GM20000 (cell line): ENCODE measurements at regions not wholly inside any gene's neighbourhood (a gene's known extent, or its start where the extent isn't known, plus 50 kb on each side); places are given as distances from the start of the nearest gene placed in this dataset.

Experiments used
- DNase-seq: peaks from one replicate; pipeline ENCODE4 v3.0.0; 2012; ENCODE audit warnings: low spot score
- CTCF ChIP-seq: IDR thresholded peaks from 2 replicates; pipeline ENCODE4 v1.5.1; 2012; ENCODE audit warnings: mild to moderate bottlenecking, control low read depth; ENCODE audit errors: extremely low read depth, missing control alignments

- no peak for TF ChIP-seq CTCF
- no peak for DNase-seq
These were observed 100.7 kb upstream of the ID2 start for GRCh38 chr2:8581234-8581561.

- TF ChIP-seq CTCF: no peak
- no peak for DNase-seq
These were observed 100.2 kb upstream of the ID2 start for GRCh38 chr2:8581601-8582041.

- DNase-seq: no peak
- TF ChIP-seq CTCF: no peak
These were observed 99.7 kb upstream of the ID2 start for GRCh38 chr2:8582191-8582590.

- DNase-seq: no peak
- no peak for TF ChIP-seq CTCF
These were observed 99.0 kb upstream of the ID2 start for GRCh38 chr2:8582651-8583399.

GRCh38 chr2:8583400-8584173 lies 98.3 kb upstream of the ID2 start:
- no peak for TF ChIP-seq CTCF
- peak; percentile 97 for DNase-seq

- no peak for DNase-seq
- no peak for TF ChIP-seq CTCF
These were observed 97.4 kb upstream of the ID2 start for GRCh38 chr2:8584174-8585066.

GRCh38 chr2:8586457-8587051 lies 95.3 kb upstream of the ID2 start:
- TF ChIP-seq CTCF: no peak
- DNase-seq: peak; percentile 41
